HG03378 (cell line): ENCODE measurements at regions not wholly inside any gene's neighbourhood (a gene's known extent, or its start where the extent isn't known, plus 50 kb on each side); places are given as distances from the start of the nearest gene placed in this dataset.
"Not testable (repeated sequence)": the region's sequence is repeated elsewhere in the genome, so short reads cannot be mapped to it uniquely, and the experiment has no call there.

Experiments
- ATAC-seq: cut with Tn5 transposase; IDR thresholded peaks from one replicate; pipeline ENCODE4 v1.9.1; 2021; ENCODE audit warnings: mild to moderate bottlenecking, moderate library complexity; ENCODE audit not compliant: unreplicated experiment

- no peak for ATAC-seq
These were observed 172.4 kb downstream of the ABCA8 start for GRCh38 chr17:68782789-68783188.

GRCh38 chr17:68780596-68780995 is 174.6 kb downstream of the ABCA8 start:
- no peak for ATAC-seq

GRCh38 chr17:68778726-68779125 is 176.5 kb downstream of the ABCA8 start:
- ATAC-seq = no peak

- no peak for ATAC-seq
These were observed 176.9 kb upstream of the FAM20A start for GRCh38 chr17:68777856-68778694.

- no peak for ATAC-seq
These were observed 176.2 kb upstream of the FAM20A start for GRCh38 chr17:68777243-68777855.

GRCh38 chr17:68776451-68776850 is 175.3 kb upstream of the FAM20A start:
- no peak for ATAC-seq

- no peak for ATAC-seq
These were observed 174.8 kb upstream of the FAM20A start for GRCh38 chr17:68775969-68776368.

GRCh38 chr17:68775318-68775717 is 174.2 kb upstream of the FAM20A start:
- ATAC-seq = no peak

- ATAC-seq = peak; percentile 70
These were observed 170.8 kb upstream of the FAM20A start for GRCh38 chr17:68771867-68772515.

GRCh38 chr17:68768804-68769203 is 167.6 kb upstream of the FAM20A start:
- no peak for ATAC-seq

GRCh38 chr17:68766640-68767039 is 165.5 kb upstream of the FAM20A start:
- no peak for ATAC-seq

- no peak for ATAC-seq
These were observed 162.4 kb upstream of the FAM20A start for GRCh38 chr17:68763562-68763961.

- no peak for ATAC-seq
These were observed 161.7 kb upstream of the FAM20A start for GRCh38 chr17:68762911-68763310.

- no peak for ATAC-seq
These were observed 158.9 kb upstream of the FAM20A start for GRCh38 chr17:68760141-68760475.

GRCh38 chr17:68759343-68760140 is 158.4 kb upstream of the FAM20A start:
- peak; percentile 89 for ATAC-seq

GRCh38 chr17:68759002-68759342 is 157.8 kb upstream of the FAM20A start:
- ATAC-seq = no peak

GRCh38 chr17:68757866-68758757 is 156.9 kb upstream of the FAM20A start:
- ATAC-seq = not testable (repeated sequence)

GRCh38 chr17:68753985-68754769 is 153.0 kb upstream of the FAM20A start:
- no peak for ATAC-seq

- no peak for ATAC-seq
These were observed 149.0 kb upstream of the FAM20A start for GRCh38 chr17:68750208-68750562.
